DND-41 (cell line): ENCODE measurements at regions not wholly inside any gene's neighbourhood (a gene's known extent, or its start where the extent isn't known, plus 50 kb on each side); places are given as distances from the start of the nearest gene placed in this dataset.
A peak's percentile ranks its signal among the peaks of the same experiment; 100 is the strongest.

Source experiments
- ATAC-seq: fragments of 200-7000 bp; cut with Tn5 transposase; 3 replicates; pipeline ENCODE4 v1.9.1; 2021; ENCODE audit warnings: low read depth; ENCODE audit not compliant: insufficient read depth
- DNase-seq: peaks from one replicate; pipeline ENCODE4 v3.0.0-alpha.2; 2020
- H2AFZ ChIP-seq: 2 replicates; pipeline ENCODE4 v1.6.0; 2012; ENCODE audit warnings: low read depth, low read length
- H3K27ac ChIP-seq: 2 replicates; pipeline ENCODE4 v1.5.1; 2012; ENCODE audit warnings: low read length, inconsistent platforms
- H3K27me3 ChIP-seq: fragments of 200-600 bp; sonication (generic); 2 replicates; pipeline ENCODE4 v1.6.0; 2012; ENCODE audit warnings: low read length, mild to moderate bottlenecking, inconsistent platforms; ENCODE audit not compliant: insufficient read depth, poor library complexity
- H3K36me3 ChIP-seq: 2 replicates; pipeline ENCODE4 v1.5.1; 2012; ENCODE audit warnings: low read length, inconsistent platforms; ENCODE audit not compliant: insufficient read depth
- H3K4me1 ChIP-seq: 2 replicates; pipeline ENCODE4 v1.5.1; 2012; ENCODE audit warnings: mild to moderate bottlenecking, low read length; ENCODE audit not compliant: insufficient read depth
- H3K4me2 ChIP-seq: 2 replicates; pipeline ENCODE4 v1.6.0; 2012; ENCODE audit warnings: mild to moderate bottlenecking, moderate library complexity, low read length, inconsistent platforms; ENCODE audit not compliant: insufficient read depth
- H3K4me3 ChIP-seq, 2 experiments: fragments of 200-600 bp in 1 of 2; shearing (Covaris generic) in 1 of 2; 2 replicates each; pipeline ENCODE4 v1.5.1; 2012 to 2016; ENCODE audit warnings: inconsistent platforms in 2 of 2, low read length in 2 of 2, mild to moderate bottlenecking in 2 of 2, low read depth in 1 of 2, moderate library complexity in 1 of 2
- H3K79me2 ChIP-seq: 2 replicates; pipeline ENCODE4 v1.6.0; 2012; ENCODE audit warnings: low read length, inconsistent platforms; ENCODE audit not compliant: insufficient read depth
- H3K9ac ChIP-seq: 2 replicates; pipeline ENCODE4 v1.6.0; 2012; ENCODE audit warnings: low read depth, mild to moderate bottlenecking, inconsistent platforms, low read length, moderate library complexity
- H3K9me3 ChIP-seq: 2 replicates; pipeline ENCODE4 v1.5.1; 2012; ENCODE audit warnings: low read length, moderate library complexity, mild to moderate bottlenecking, inconsistent platforms; ENCODE audit not compliant: insufficient read depth, severe bottlenecking
- H4K20me1 ChIP-seq: 2 replicates; pipeline ENCODE4 v1.6.0; 2012; ENCODE audit warnings: low read length; ENCODE audit not compliant: insufficient read depth
- CTCF ChIP-seq: IDR thresholded peaks from 2 replicates; pipeline ENCODE4 v1.5.1; 2012; ENCODE audit warnings: borderline replicate concordance, low read length, moderate library complexity, mild to moderate bottlenecking; ENCODE audit not compliant: poor library complexity, severe bottlenecking; ENCODE audit errors: extremely low read depth
- EZH2 ChIP-seq: IDR thresholded peaks from 3 replicates; pipeline ENCODE4 v1.6.1; 2012; ENCODE audit warnings: borderline replicate concordance, low read depth, mild to moderate bottlenecking, moderate library complexity, low read length, inconsistent platforms; ENCODE audit not compliant: severe bottlenecking

GRCh38 chr6:14732844-14733757 is 512.8 kb upstream of the JARID2 start:
- TF ChIP-seq CTCF = no peak
- no peak for TF ChIP-seq EZH2
- H3K36me3 ChIP-seq = no peaks in the 10 kb centered on the region
- no peaks in the 10 kb centered on the region for H3K9me3 ChIP-seq
- no peak for DNase-seq
- no peak overlapping the region for H3K27ac ChIP-seq
- no peak overlapping the region for H3K4me2 ChIP-seq
- no peaks in the 10 kb centered on the region for H3K27me3 ChIP-seq
- H3K4me3 ChIP-seq = no peak overlapping the region
- H2AFZ ChIP-seq = no peak overlapping the region
- no peaks in the 10 kb centered on the region for H4K20me1 ChIP-seq
- ATAC-seq = no peak
- H3K4me1 ChIP-seq = peaks cover 9% of the 10 kb centered on the region
- no peaks in the 10 kb centered on the region for H3K79me2 ChIP-seq
- no peak overlapping the region for H3K9ac ChIP-seq

- Histone ChIP-seq H4K20me1 (no peaks in the 10 kb centered on the region), H3K4me1 (peaks cover 9% of the 10 kb centered on the region), H3K27me3 (no peaks in the 10 kb centered on the region), H3K9me3 (no peaks in the 10 kb centered on the region), H3K36me3 (no peaks in the 10 kb centered on the region), H3K4me3 (no peak overlapping the region), H3K27ac (no peak overlapping the region), H2AFZ (no peak overlapping the region), H3K79me2 (no peaks in the 10 kb centered on the region), H3K4me2 (no peak overlapping the region), H3K9ac (no peak overlapping the region)
- no peak for DNase-seq
- no peak for ATAC-seq
- TF ChIP-seq CTCF = no peak
Measured at GRCh38 chr6:14734052-14734415, 511.8 kb upstream of the JARID2 start.

GRCh38 chr6:14734416-14735340 is 511.2 kb upstream of the JARID2 start:
- Histone ChIP-seq H3K27me3 (no peaks in the 10 kb centered on the region), H3K4me2 (no peak overlapping the region), H2AFZ (no peak overlapping the region), H4K20me1 (no peaks in the 10 kb centered on the region), H3K27ac (no peak overlapping the region), H3K4me3 (no peak overlapping the region), H3K9me3 (no peaks in the 10 kb centered on the region), H3K9ac (no peak overlapping the region), H3K36me3 (no peaks in the 10 kb centered on the region), H3K79me2 (no peaks in the 10 kb centered on the region), H3K4me1 (peaks cover 9% of the 10 kb centered on the region)
- DNase-seq (no peak), ATAC-seq (peak; percentile 75)
- TF ChIP-seq EZH2 = no peak
- TF ChIP-seq CTCF = no peak
